T-cell (primary cell): ENCODE measurements at regions not wholly inside any gene's neighbourhood (a gene's known extent, or its start where the extent isn't known, plus 50 kb on each side); places are given as distances from the start of the nearest gene placed in this dataset.

Source experiments
- ATAC-seq, 4 experiments: fragments of 200-7000 bp in 3 of 4; fragments of 150-1000 bp in 1 of 4; cut with Tn5 transposase; replicated peaks in 1 of 4; 1 replicate in 3 of 4; 2 replicates in 1 of 4; pipeline ENCODE4 v1.10.0; 2021; ENCODE audit warnings: moderate library complexity in 3 of 4, mild to moderate bottlenecking in 2 of 4, moderate number of reproducible peaks in 1 of 4
- CTCF ChIA-PET, 2 donors: fragments of 300-600 bp; sonication (Branson Sonifier 250); formaldehyde crosslinking; loops; one replicate each; lab custom pipeline; 2022; ENCODE audit warnings: antibody characterized with exemption in 2 of 2; lab: Charles Lee
- POLR2A ChIA-PET, 2 donors: fragments of 300-600 bp; sonication (Branson Sonifier 250); formaldehyde crosslinking; loops; one replicate each; lab custom pipeline; 2022; ENCODE audit warnings: antibody characterized with exemption in 2 of 2; lab: Charles Lee
- DNase-seq, 35 experiments: peaks; one replicate each; pipeline versions ENCODE4 v3.0.0 to v3.0.0-alpha.2; 2013 to 2023
- H3K27ac ChIP-seq: one replicate; pipeline ENCODE4 v1.5.1; 2013; ENCODE audit warnings: low read length
- H3K27me3 ChIP-seq, 2 experiments: replicated peaks in 1 of 2; 1 replicate in 1 of 2; 2 replicates in 1 of 2; pipeline versions ENCODE4 v1.6.1 to v1.7.0; 2013; ENCODE audit warnings: low read length in 1 of 2, mixed read lengths in 1 of 2; ENCODE audit not compliant: control insufficient read depth in 2 of 2, insufficient read depth in 2 of 2; ENCODE audit errors: extremely low read depth in 1 of 2
- H3K36me3 ChIP-seq, 2 donors: 1 replicate in 1 of 2; 2 replicates in 1 of 2; pipeline versions ENCODE4 v1.6.1 to v1.7.0; 2013; ENCODE audit warnings: low read length in 1 of 2; ENCODE audit not compliant: control insufficient read depth in 2 of 2, insufficient read depth in 1 of 2; ENCODE audit errors: extremely low read depth in 1 of 2
- H3K4me1 ChIP-seq, 2 experiments: 1 replicate in 1 of 2; 2 replicates in 1 of 2; pipeline versions ENCODE4 v1.6.1 to v1.7.0; 2013; ENCODE audit warnings: low read length in 2 of 2, mixed read lengths in 1 of 2; ENCODE audit not compliant: insufficient read depth in 2 of 2, control insufficient read depth in 1 of 2; ENCODE audit errors: extremely low read depth in 1 of 2
- H3K4me3 ChIP-seq, 2 donors: 1 replicate in 1 of 2; 2 replicates in 1 of 2; pipeline versions ENCODE4 v1.5.1 to v1.7.0; 2013; ENCODE audit warnings: mild to moderate bottlenecking in 2 of 2, low read length in 1 of 2, moderate library complexity in 1 of 2; ENCODE audit not compliant: control insufficient read depth in 1 of 2; ENCODE audit errors: extremely low read depth in 1 of 2
- H3K9me3 ChIP-seq: 2 replicates; pipeline ENCODE4 v1.7.0; 2013
- H3K27ac Mint-ChIP-seq, 2 donors: one replicate each; pipeline ENCODE4 v1.8.0; 2020 to 2021; ENCODE audit warnings: mild to moderate bottlenecking in 2 of 2, mixed read lengths in 2 of 2
- H3K27me3 Mint-ChIP-seq, 2 donors: one replicate each; pipeline ENCODE4 v1.8.0; 2021 to 2022; ENCODE audit warnings: mixed read lengths in 2 of 2
- H3K36me3 Mint-ChIP-seq: one replicate; pipeline ENCODE4 v1.8.0; 2021; ENCODE audit warnings: mixed read lengths
- H3K4me1 Mint-ChIP-seq, 3 donors: one replicate each; pipeline ENCODE4 v1.8.0; 2020 to 2022; ENCODE audit warnings: mixed read lengths in 3 of 3, mild to moderate bottlenecking in 1 of 3
- H3K4me3 Mint-ChIP-seq, 3 donors: one replicate each; pipeline ENCODE4 v1.8.0; 2020 to 2022; ENCODE audit warnings: mild to moderate bottlenecking in 3 of 3, mixed read lengths in 3 of 3, moderate library complexity in 3 of 3
- H3K9me3 Mint-ChIP-seq, 3 donors: one replicate each; pipeline ENCODE4 v1.8.0; 2020 to 2022; ENCODE audit warnings: mixed read lengths in 3 of 3
- WGBS: methylation state at CpG from one replicate; pipeline ENCODE4 v1.1.5; 2013; ENCODE audit warnings: missing lambda C conversion rate; ENCODE audit not compliant: insufficient coverage; 5-methylcytosine and 5-hydroxymethylcytosine counted together

DNA sequence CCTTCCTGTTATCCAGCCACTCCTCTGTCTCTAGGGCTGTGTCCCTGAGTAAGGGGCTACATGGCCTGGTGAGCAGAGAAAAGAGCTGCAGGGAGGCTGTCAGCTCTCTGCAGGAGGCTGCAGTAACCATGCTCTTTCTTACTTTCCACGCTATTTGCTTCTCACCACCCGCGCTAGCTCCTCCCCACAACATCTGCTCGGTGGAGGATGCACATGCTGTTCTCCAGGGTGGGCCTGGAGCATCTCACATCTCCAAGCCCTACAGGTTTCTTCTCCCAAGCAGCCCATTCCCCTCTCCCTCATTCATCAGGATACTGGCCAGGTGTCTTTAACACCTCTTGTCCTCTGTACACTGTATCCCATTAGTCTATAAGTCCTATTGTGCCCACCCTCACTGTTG, 103.8 kb downstream of the IER5 start:
- peaks cover 0 to 9% of the 10 kb centered on the region in 2 experiments for H3K4me1 ChIP-seq
- Mint-ChIP-seq H3K4me3 (no peak overlapping the region), H3K27me3 (peaks cover 6 to 9% of the 10 kb centered on the region in 2 donors), H3K9me3 (peaks cover 0 to 4% (median 0%) of the 10 kb centered on the region in 3 donors), H3K4me1 (peaks cover 4 to 14% (median 5%) of the 10 kb centered on the region in 3 donors), H3K27ac (no peak overlapping the region), H3K36me3 (no peaks in the 10 kb centered on the region)
- no peaks in the 10 kb centered on the region for H3K36me3 ChIP-seq
- no peaks in the 10 kb centered on the region for H3K9me3 ChIP-seq
- WGBS: 86% methylated on average over 4 of the region's 4 CpGs
- peaks cover 0 to 36% of the 10 kb centered on the region in 2 experiments for H3K27me3 ChIP-seq
- ChIA-PET POLR2A (no interaction called here), CTCF (interaction anchor here (0.5 to 1.7 kb wide), 3 partner anchors 233 to 253 kb away, joined by 3 to 10 read pairs (median 5); no protein-coding TSS in a partner anchor)
- DNase-seq (no peak), ATAC-seq (no peak)
- H3K27ac ChIP-seq: no peak overlapping the region
- no peak overlapping the region for H3K4me3 ChIP-seq

DNA sequence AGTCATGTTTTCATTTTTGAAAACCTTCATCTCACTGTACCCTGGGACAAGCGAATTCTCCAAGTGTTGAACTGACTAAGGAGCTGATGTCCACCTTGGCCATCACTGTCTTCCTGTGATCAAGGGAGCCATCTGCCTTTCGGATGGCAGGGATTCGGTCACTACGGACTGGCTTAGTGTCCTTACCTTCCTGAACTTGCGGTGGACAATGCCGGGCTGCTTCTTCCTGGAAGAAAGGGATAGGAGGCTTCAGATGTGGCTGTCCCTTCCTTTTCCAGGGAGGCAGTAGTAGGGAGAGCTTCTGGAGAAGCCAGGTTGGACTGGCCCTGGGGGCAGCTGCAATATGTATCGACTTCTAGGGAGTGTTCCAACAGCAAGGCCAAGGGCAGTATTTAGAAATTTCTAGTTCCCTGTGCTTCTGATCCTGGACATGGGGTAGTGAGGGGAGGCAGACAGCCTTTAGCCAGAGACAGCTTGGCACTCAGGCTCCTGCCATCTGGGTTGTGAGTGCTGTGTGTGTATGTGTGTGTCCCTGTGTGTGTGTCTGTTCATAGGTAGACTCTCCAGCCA, 114.6 kb downstream of the IER5 start:
- Mint-ChIP-seq H3K36me3 (no peaks in the 10 kb centered on the region), H3K4me1 (no peaks in the 10 kb centered on the region), H3K9me3 (no peaks in the 10 kb centered on the region), H3K4me3 (no peak overlapping the region), H3K27me3 (peaks cover 0 to 1% of the 10 kb centered on the region in 2 donors), H3K27ac (no peak overlapping the region)
- Histone ChIP-seq H3K36me3 (no peaks in the 10 kb centered on the region), H3K27me3 (peaks cover 0 to 11% of the 10 kb centered on the region in 2 experiments), H3K4me3 (no peak overlapping the region), H3K27ac (no peak overlapping the region), H3K9me3 (no peaks in the 10 kb centered on the region), H3K4me1 (no peaks in the 10 kb centered on the region)
- ATAC-seq (no peak), DNase-seq (no peak)
- WGBS: 65% methylated on average over 7 of the region's 7 CpGs
- POLR2A ChIA-PET: no interaction called here
- CTCF ChIA-PET: interaction anchor here in 1 of 2 donors (1.7 kb wide), 1 partner anchor 16 kb away, joined by 6 read pairs; no protein-coding TSS in a partner anchor

DNA sequence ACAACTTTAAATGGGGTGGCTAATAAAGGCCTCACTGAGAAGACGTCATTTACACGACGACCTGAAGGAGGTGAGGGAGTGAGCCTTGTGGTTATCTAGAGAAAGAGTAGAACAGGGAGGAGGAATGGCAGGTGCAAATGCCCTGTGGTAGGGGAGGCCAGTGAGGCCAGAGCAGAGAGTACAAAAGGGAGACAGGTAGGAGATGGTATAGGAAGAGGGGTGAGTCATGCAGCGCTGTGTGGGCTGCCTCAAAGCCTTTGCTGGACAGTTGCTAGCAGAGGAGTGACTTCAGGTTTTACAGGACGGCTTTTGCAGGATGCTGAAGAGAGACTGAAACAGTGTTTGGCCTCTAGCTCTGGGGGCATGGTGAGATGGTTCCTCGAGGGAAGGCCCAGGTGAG, 116.0 kb downstream of the IER5 start:
- no peak overlapping the region for H3K27ac ChIP-seq
- H3K4me1 ChIP-seq: no peaks in the 10 kb centered on the region
- Mint-ChIP-seq H3K27me3 (no peaks in the 10 kb centered on the region), H3K4me3 (no peak overlapping the region), H3K27ac (no peak overlapping the region), H3K9me3 (no peaks in the 10 kb centered on the region), H3K4me1 (no peaks in the 10 kb centered on the region), H3K36me3 (no peaks in the 10 kb centered on the region)
- ChIA-PET POLR2A (no interaction called here), CTCF (no interaction called here)
- no peak for DNase-seq
- H3K36me3 ChIP-seq: no peaks in the 10 kb centered on the region
- peaks cover 0 to 14% of the 10 kb centered on the region in 2 experiments for H3K27me3 ChIP-seq
- H3K9me3 ChIP-seq: no peaks in the 10 kb centered on the region
- 78% methylated on average over 6 of the region's 6 CpGs for WGBS
- ATAC-seq: no peak
- H3K4me3 ChIP-seq: no peak overlapping the region

DNA sequence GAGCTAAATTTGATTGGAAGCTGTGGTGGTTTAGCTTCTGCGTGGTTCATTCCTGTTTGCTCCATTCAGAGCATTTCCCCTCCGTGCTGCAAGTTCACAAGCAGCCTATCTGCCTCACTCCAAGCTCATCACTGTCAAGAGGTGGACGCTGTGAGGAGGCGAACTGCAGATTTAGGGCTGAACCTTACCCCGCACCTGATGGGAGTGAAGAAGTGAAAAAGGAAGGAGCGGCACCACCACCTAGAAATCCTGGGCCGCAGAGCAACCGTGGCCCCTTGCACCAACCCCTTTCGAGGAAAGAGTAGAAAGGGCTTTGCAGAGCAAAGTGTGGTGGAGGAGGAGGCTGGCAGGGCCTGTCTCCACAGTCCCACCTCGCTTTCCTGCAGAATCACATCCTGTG, 117.4 kb downstream of the IER5 start:
- H3K27ac ChIP-seq: no peak overlapping the region
- CTCF ChIA-PET: interaction anchor here in 1 of 2 donors (0.6 kb wide), 1 partner anchor 253 kb away, joined by 4 read pairs; no protein-coding TSS in a partner anchor
- DNase-seq (no peak), ATAC-seq (no peak)
- no peak overlapping the region for H3K27ac Mint-ChIP-seq
- peaks cover 0 to 18% of the 10 kb centered on the region in 2 experiments for H3K27me3 ChIP-seq
- no peak overlapping the region for H3K4me3 ChIP-seq
- no peaks in the 10 kb centered on the region for H3K9me3 Mint-ChIP-seq
- no peak overlapping the region for H3K4me3 Mint-ChIP-seq
- H3K4me1 ChIP-seq: no peaks in the 10 kb centered on the region
- POLR2A ChIA-PET: no interaction called here
- no peaks in the 10 kb centered on the region for H3K9me3 ChIP-seq
- no peaks in the 10 kb centered on the region for H3K36me3 ChIP-seq
- H3K36me3 Mint-ChIP-seq: no peaks in the 10 kb centered on the region
- H3K27me3 Mint-ChIP-seq: peaks cover 0 to 1% of the 10 kb centered on the region in 2 donors
- WGBS: 100% methylated on average over 1 of the region's 10 CpGs
- no peaks in the 10 kb centered on the region for H3K4me1 Mint-ChIP-seq

DNA sequence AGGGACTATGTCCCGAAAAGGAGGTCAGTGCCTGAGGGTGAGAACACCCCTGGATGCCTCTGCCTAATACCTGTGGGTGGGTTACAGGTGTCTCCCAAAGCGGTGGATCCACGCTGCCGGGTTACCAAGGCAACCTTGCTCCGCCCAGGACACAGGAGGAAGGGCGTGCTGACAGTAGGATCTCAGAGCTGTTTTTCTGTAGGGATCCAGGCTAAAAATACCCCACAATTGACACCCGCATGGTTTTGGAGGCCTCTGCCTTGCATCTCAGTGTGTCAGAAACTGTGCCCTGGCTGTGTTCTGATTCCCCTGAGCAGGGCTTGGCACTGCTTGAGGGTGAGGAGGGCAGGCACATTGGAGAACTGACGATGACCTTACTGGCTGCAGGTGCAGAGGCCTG, 118.0 kb downstream of the IER5 start:
- Mint-ChIP-seq H3K4me1 (no peaks in the 10 kb centered on the region), H3K36me3 (no peaks in the 10 kb centered on the region), H3K27ac (no peak overlapping the region), H3K9me3 (no peaks in the 10 kb centered on the region), H3K4me3 (no peak overlapping the region), H3K27me3 (peaks cover 0 to 5% of the 10 kb centered on the region in 2 donors)
- H3K27ac ChIP-seq: no peak overlapping the region
- ATAC-seq (no peak), DNase-seq (no peak)
- ChIA-PET CTCF (no interaction called here), POLR2A (no interaction called here)
- H3K4me1 ChIP-seq: no peaks in the 10 kb centered on the region
- H3K27me3 ChIP-seq: peaks cover 0 to 18% of the 10 kb centered on the region in 2 experiments
- H3K9me3 ChIP-seq: no peaks in the 10 kb centered on the region
- H3K36me3 ChIP-seq: no peaks in the 10 kb centered on the region
- WGBS: 79% methylated on average over 6 of the region's 8 CpGs
- no peak overlapping the region for H3K4me3 ChIP-seq

DNA sequence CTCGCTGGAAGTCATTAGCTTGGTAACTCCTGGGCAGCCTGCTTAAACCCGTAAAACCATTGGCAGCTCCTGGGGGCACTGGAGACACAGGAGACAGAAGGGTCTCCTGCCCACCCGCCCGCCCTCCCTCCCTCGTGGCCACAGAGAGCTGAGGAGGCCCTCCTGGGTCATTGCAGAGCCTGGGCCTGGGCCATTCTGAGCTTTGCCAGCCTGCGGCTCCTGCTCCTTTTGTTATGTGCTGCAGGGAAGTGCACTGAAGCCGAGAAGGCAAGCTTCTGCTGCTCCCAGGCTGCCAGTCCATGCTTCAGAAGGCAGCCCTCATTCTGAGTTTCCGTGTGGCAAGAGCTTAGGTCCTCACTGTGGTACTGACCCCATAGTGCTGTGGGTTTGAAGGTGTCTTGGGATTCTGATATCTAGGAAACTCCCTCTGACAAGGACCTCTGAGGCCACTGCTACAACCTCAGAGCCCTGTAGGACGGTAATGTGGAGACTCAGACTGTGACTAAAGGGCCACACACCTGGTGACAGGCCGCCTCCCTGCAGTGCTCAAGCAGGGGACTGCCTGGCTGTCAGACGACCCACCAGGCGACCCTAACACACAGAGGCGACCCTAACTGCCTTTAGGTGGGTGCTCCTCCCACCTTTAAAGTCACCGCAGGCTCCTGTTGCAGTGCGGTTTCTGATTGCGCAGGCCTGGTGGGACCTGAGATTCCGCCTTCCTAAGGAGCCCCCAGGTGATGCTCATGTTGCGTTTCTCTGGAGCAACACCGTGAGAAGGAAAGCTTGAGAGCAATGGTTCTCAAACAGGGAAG, 118.7 kb downstream of the IER5 start:
- CTCF ChIA-PET: interaction anchor here in 1 of 2 donors (0.5 kb wide), 1 partner anchor 39 kb away, joined by 4 read pairs; no protein-coding TSS in a partner anchor
- H3K4me1 Mint-ChIP-seq: no peaks in the 10 kb centered on the region
- no peak for DNase-seq

More for the DNA sequence above, 118.7 kb downstream of the IER5 start:
- no peak for ATAC-seq
- Mint-ChIP-seq H3K9me3 (no peaks in the 10 kb centered on the region), H3K36me3 (no peaks in the 10 kb centered on the region), H3K27ac (no peak overlapping the region), H3K4me3 (no peak overlapping the region), H3K27me3 (peaks cover 0 to 5% of the 10 kb centered on the region in 2 donors)
- Histone ChIP-seq H3K27ac (no peak overlapping the region), H3K27me3 (peaks cover 0 to 18% of the 10 kb centered on the region in 2 experiments), H3K4me1 (no peaks in the 10 kb centered on the region), H3K9me3 (no peaks in the 10 kb centered on the region), H3K36me3 (no peaks in the 10 kb centered on the region), H3K4me3 (no peak overlapping the region)
- WGBS: 79% methylated on average over 18 of the region's 19 CpGs
- POLR2A ChIA-PET: no interaction called here
